K562 (cell line): ENCODE measurements at regions not wholly inside any gene's neighbourhood (a gene's known extent, or its start where the extent isn't known, plus 50 kb on each side); places are given as distances from the start of the nearest gene placed in this dataset.

ENCODE experiments used
- ATAC-seq: fragments of 200-7000 bp; cut with Tn5 transposase; 3 replicates; pipeline ENCODE4 v1.9.1; 2020; ENCODE audit warnings: moderate library complexity
- BruUV-seq: library from RNA; stranded (reverse); fragments of 400-500 nt; replicated peaks from 2 replicates; lab custom pipeline; 2021; lab: Mats Ljungman, UMichigan
- CTCF ChIA-PET: fragments of 300-600 bp; formaldehyde crosslinking; extraction: SDS; loops from one replicate; lab custom pipeline; 2021; ENCODE audit warnings: low intra/inter-chr PET ratio; lab: Yijun Ruan, JAX
- POLR2A ChIA-PET: fragments of 300-600, 350-650 bp; sonication (Branson Sonifier 250); formaldehyde crosslinking; extraction: SDS; loops from one replicate; lab custom pipeline; 2021; ENCODE audit warnings: antibody characterized with exemption, inconsistent platforms; lab: Yijun Ruan, JAX
- DNase-seq, 4 experiments: peaks; one replicate each; pipeline versions ENCODE4 v3.0.0 to v3.0.0-alpha.2; 2011 to 2018; ENCODE audit warnings: low spot score in 3 of 4, mixed read lengths in 3 of 4; ENCODE audit errors: extremely low read depth in 1 of 4
- FAIRE-seq: peaks from 2 replicates; lab custom pipeline; 2011; peaks lifted over from hg19 to GRCh38; lab: Jason Lieb, UNC
- H2AFZ ChIP-seq: 2 replicates; pipeline ENCODE4 v1.6.0; 2011; ENCODE audit warnings: low read depth, low read length, control low read depth, inconsistent platforms
- H3K27ac ChIP-seq: fragments of 200-600 bp; 3 replicates; pipeline ENCODE4 v1.8.0; 2011; ENCODE audit warnings: low read depth, mild to moderate bottlenecking, control low read depth, inconsistent platforms, low read length, moderate library complexity, mixed read lengths; ENCODE audit errors: extremely low read depth
- H3K27me3 ChIP-seq, 2 experiments: fragments of 300-600 bp in 1 of 2; 2 replicates in 1 of 2; 3 replicates in 1 of 2; pipeline versions ENCODE4 v1.6.0 to v1.8.0; 2011; ENCODE audit warnings: inconsistent platforms in 2 of 2, low read length in 2 of 2, mild to moderate bottlenecking in 1 of 2, mixed read lengths in 1 of 2, moderate library complexity in 1 of 2; ENCODE audit not compliant: control insufficient read depth in 2 of 2, insufficient read depth in 2 of 2
- H3K36me3 ChIP-seq: fragments of 300-600 bp; 3 replicates; pipeline ENCODE4 v1.8.0; 2011; ENCODE audit warnings: mild to moderate bottlenecking, low read length, inconsistent platforms; ENCODE audit not compliant: control insufficient read depth, insufficient read depth
- H3K4me1 ChIP-seq, 2 experiments: fragments of 200-600 bp in 1 of 2; replicated peaks in 1 of 2; 2 replicates in 1 of 2; 3 replicates in 1 of 2; pipeline versions ENCODE4 v1.5.1 to v1.8.0; 2011; ENCODE audit warnings: inconsistent platforms in 2 of 2, low read length in 2 of 2, mild to moderate bottlenecking in 1 of 2, mixed read lengths in 1 of 2, moderate library complexity in 1 of 2; ENCODE audit not compliant: control insufficient read depth in 2 of 2, insufficient read depth in 2 of 2
- H3K4me2 ChIP-seq: 2 replicates; pipeline ENCODE4 v1.6.1; 2011; ENCODE audit warnings: low read length, control low read depth, inconsistent platforms, mixed read lengths; ENCODE audit not compliant: insufficient read depth
- H3K4me3 ChIP-seq: fragments of 200-600 bp; sonication (generic), shearing (Covaris generic); 2 replicates; pipeline ENCODE4 v1.5.1; 2016; ENCODE audit warnings: control low read depth, inconsistent platforms
- H3K79me2 ChIP-seq: fragments of 200-600 bp; 3 replicates; pipeline ENCODE4 v1.8.0; 2011; ENCODE audit warnings: low read length, inconsistent platforms; ENCODE audit not compliant: control insufficient read depth, insufficient read depth
- H3K9ac ChIP-seq, 2 experiments: 2 replicates each; pipeline versions ENCODE4 v1.6.0 to v1.6.1; 2011; ENCODE audit warnings: low read depth in 2 of 2, low read length in 2 of 2, control low read depth in 1 of 2, inconsistent platforms in 1 of 2, mild to moderate bottlenecking in 1 of 2, mixed read lengths in 1 of 2; ENCODE audit not compliant: insufficient read depth in 1 of 2
- H3K9me1 ChIP-seq: one replicate; pipeline ENCODE4 v1.6.0; 2011; ENCODE audit warnings: inconsistent platforms, mild to moderate bottlenecking, low read length, moderate library complexity; ENCODE audit not compliant: control insufficient read depth, insufficient read depth
- H3K9me3 ChIP-seq: replicated peaks from 2 replicates; pipeline ENCODE4 v1.5.1; 2011; ENCODE audit warnings: low read depth, low read length, inconsistent platforms; ENCODE audit not compliant: control insufficient read depth, insufficient read depth
- H4K20me1 ChIP-seq: replicated peaks from 2 replicates; pipeline ENCODE4 v1.6.1; 2011; ENCODE audit warnings: low read length, inconsistent platforms, mixed read lengths; ENCODE audit not compliant: control insufficient read depth, insufficient read depth
- BCOR ChIP-seq: fragments of 450-650 bp; IDR thresholded peaks from 2 replicates; pipeline ENCODE4 v1.6.1; 2016
- BRCA1 ChIP-seq, 2 experiments: fragments of 450-650 bp in 1 of 2; sonication (generic) in 1 of 2; formaldehyde crosslinking in 1 of 2; IDR thresholded peaks; 2 replicates each; pipeline versions ENCODE4 v1.5.0 to v1.6.1; 2017 to 2020; ENCODE audit warnings: mild to moderate bottlenecking in 1 of 2, missing genetic modification reagents in 1 of 2
- BRD4 ChIP-seq: fragments of 200-600 bp; sonication (generic); IDR thresholded peaks from 2 replicates; pipeline ENCODE4 v1.6.1; 2017; ENCODE audit warnings: inconsistent platforms
- C11orf30 ChIP-seq: fragments of 450-650 bp; IDR thresholded peaks from 2 replicates; pipeline ENCODE4 v1.6.1; 2016; ENCODE audit warnings: low read depth, mild to moderate bottlenecking
- CCAR2 ChIP-seq: fragments of 200-400 bp; formaldehyde crosslinking; IDR thresholded peaks from 2 replicates; pipeline ENCODE4 v1.6.1; 2017; ENCODE audit warnings: mild to moderate bottlenecking, low read depth, low read length
- CTBP1 ChIP-seq: fragments of 450-650 bp; IDR thresholded peaks from 2 replicates; pipeline ENCODE4 v1.6.1; 2016; ENCODE audit warnings: borderline replicate concordance
- ETV5 ChIP-seq: sonication (generic); formaldehyde crosslinking; IDR thresholded peaks from 2 replicates; pipeline ENCODE4 v1.4.0; 2020; ENCODE audit warnings: low read depth, mild to moderate bottlenecking, missing genetic modification reagents
- FOXK2 ChIP-seq, 2 experiments: fragments of 450-650 bp; IDR thresholded peaks in 1 of 2; conservative IDR thresholded peaks in 1 of 2; 2 replicates each; pipeline ENCODE4 v1.6.1; 2016; ENCODE audit warnings: low read depth in 2 of 2, mild to moderate bottlenecking in 1 of 2
- GTF2B ChIP-seq: IDR thresholded peaks from 2 replicates; pipeline ENCODE4 v1.6.1; 2011; ENCODE audit not compliant: insufficient read length; ENCODE audit errors: extremely low read depth
- HDAC3 ChIP-seq: fragments of 450-650 bp; IDR thresholded peaks from 2 replicates; pipeline ENCODE4 v1.6.1; 2018; ENCODE audit warnings: borderline replicate concordance, mild to moderate bottlenecking, moderate library complexity; ENCODE audit not compliant: partially characterized antibody
- HMG20A ChIP-seq: fragments of 450-650 bp; formaldehyde crosslinking; conservative IDR thresholded peaks from 2 replicates; pipeline ENCODE4 v1.4.0; 2020; ENCODE audit warnings: mild to moderate bottlenecking, mixed read lengths
- MAFF ChIP-seq: IDR thresholded peaks from 2 replicates; pipeline ENCODE4 v1.6.1; 2012; ENCODE audit warnings: low read length, improper control_type of control experiment
- MAFG ChIP-seq: fragments of 450-650 bp; conservative IDR thresholded peaks from 2 replicates; pipeline ENCODE4 v1.6.1; 2016; ENCODE audit warnings: missing genetic modification characterization, missing compliant biosample characterization
- MAFK ChIP-seq: IDR thresholded peaks from 2 replicates; pipeline ENCODE4 v1.6.1; 2011; ENCODE audit warnings: low read length, improper control_type of control experiment
- MCM2 ChIP-seq: fragments of 450-650 bp; IDR thresholded peaks from 2 replicates; pipeline ENCODE4 v1.6.1; 2017; ENCODE audit warnings: low read depth, mild to moderate bottlenecking
- MCM3 ChIP-seq: fragments of 450-650 bp; IDR thresholded peaks from 2 replicates; pipeline ENCODE4 v1.6.1; 2016
- SMARCB1 ChIP-seq: IDR thresholded peaks from 2 replicates; pipeline ENCODE4 v1.6.1; 2011; ENCODE audit warnings: improper control_type of control experiment, low read depth; ENCODE audit not compliant: insufficient read length
- SP1 ChIP-seq: sonication (generic); formaldehyde crosslinking; IDR thresholded peaks from 2 replicates; pipeline ENCODE4 v1.8.1; 2022; ENCODE audit warnings: mild to moderate bottlenecking, missing genetic modification reagents
- SREBF1 ChIP-seq: fragments of 150-350 bp; IDR thresholded peaks from 2 replicates; pipeline ENCODE4 v1.6.1; 2014; ENCODE audit warnings: antibody characterized with exemption, low read depth, low read length, borderline replicate concordance
- TFAP4 ChIP-seq: sonication (generic); formaldehyde crosslinking; IDR thresholded peaks from 2 replicates; pipeline ENCODE4 v1.8.0; 2022; ENCODE audit warnings: missing genetic modification reagents, mild to moderate bottlenecking, moderate library complexity, borderline replicate concordance
- ZKSCAN8 ChIP-seq: fragments of 200-800 bp; sonication (Bioruptor generic); IDR thresholded peaks from 2 replicates; pipeline ENCODE4 v1.6.1; 2016; ENCODE audit warnings: missing genetic modification characterization, missing compliant biosample characterization
- WGBS: fragments of 100-300 bp; shearing (Covaris generic); methylation state at CpG from one replicate; pipeline ENCODE4 v1.1.6; 2016; ENCODE audit warnings: low coverage, mixed read lengths; ENCODE audit not compliant: insufficient coverage; ENCODE audit errors: missing lambda C conversion rate; 5-methylcytosine and 5-hydroxymethylcytosine counted together
- in situ Hi-C: fragments of 300-500 bp; cut with MboI; formaldehyde crosslinking; loops from 4 replicates; pipeline ENCODE4 v1.15.0; 2018; ENCODE audit warnings: inconsistent platforms, mixed read lengths
- intact Hi-C: fragments of 100-400 bp; cut with micrococcal nuclease; formaldehyde crosslinking; loops from 2 replicates; pipeline ENCODE4 v1.14.2; 2022

- no peak overlapping the region for H3K4me2 ChIP-seq
- BruUV-seq, result no TSS peak
- FAIRE-seq, result no peak
These were observed 461.8 kb upstream of the SOX9 start for GRCh38 chr17:71658996-71659395.

GRCh38 chr17:71664861-71665260 is 456.0 kb upstream of the SOX9 start:
- ATAC-seq (no peak), DNase-seq (no peak), FAIRE-seq (no peak)
- Histone ChIP-seq H4K20me1 (no peaks in the 10 kb centered on the region), H2AFZ (no peak overlapping the region), H3K36me3 (no peaks in the 10 kb centered on the region), H3K4me3 (no peak overlapping the region), H3K79me2 (no peaks in the 10 kb centered on the region), H3K27me3 (no peaks in the 10 kb centered on the region), H3K27ac (no peak overlapping the region), H3K9me3 (no peaks in the 10 kb centered on the region), H3K9ac (no peak overlapping the region), H3K4me2 (no peak overlapping the region), H3K4me1 (no peaks in the 10 kb centered on the region), H3K9me1 (no peaks in the 10 kb centered on the region)
- in situ Hi-C loops (no loop called here), intact Hi-C loops (no loop called here)
- BruUV-seq, result no TSS peak
- ChIA-PET POLR2A (no interaction called here), CTCF (no interaction called here)
- no peak for TF ChIP-seq SMARCB1
- peak; percentile 50; the same call in 1 of the 2 replicates for TF ChIP-seq MAFF
- TF ChIP-seq MCM3, result no peak
- TF ChIP-seq ZKSCAN8, result no peak
- no peak for TF ChIP-seq BRD4
- TF ChIP-seq MAFK, result peak; percentile 50
- TF ChIP-seq C11orf30, result peak; percentile 20; the same call in 1 of the 2 replicates
- no peak for TF ChIP-seq SP1 (CRISPR knock-in tag)
- TF ChIP-seq MAFG (tag), result peak; percentile 47; the same call in 1 of the 2 replicates
- no peak for TF ChIP-seq BCOR
- TF ChIP-seq TFAP4 (CRISPR knock-in tag), result no peak
- no peak for TF ChIP-seq HDAC3
- TF ChIP-seq CTBP1, result no peak
- no peak for TF ChIP-seq BRCA1 (IDR thresholded peaks at IDR 0.05)
- TF ChIP-seq BRCA1 (CRISPR knock-in tag; IDR thresholded peaks at IDR 0.05), result no peak
- TF ChIP-seq HMG20A (CRISPR knock-in tag), result no peak

More at GRCh38 chr17:71658996-71659395, 461.8 kb upstream of the SOX9 start:
- H3K27me3 ChIP-seq, result no peaks in the 10 kb centered on the region
- in situ Hi-C loops (no loop called here), intact Hi-C loops (no loop called here)
- no peak overlapping the region for H3K27ac ChIP-seq
- no peak for TF ChIP-seq CCAR2
- no peak for TF ChIP-seq FOXK2 (conservative IDR thresholded peaks at IDR 0.05 in 1 of 2, IDR thresholded peaks at IDR 0.05 in 1 of 2; ENCODE audit: low read depth in 2 of 2)
- TF ChIP-seq MCM2, result no peak
- no peak for TF ChIP-seq SREBF1
- TF ChIP-seq GTF2B, result no peak
- TF ChIP-seq ETV5 (CRISPR knock-in tag), result no peak
- no peaks in the 10 kb centered on the region for H3K79me2 ChIP-seq
- no peaks in the 10 kb centered on the region for H3K36me3 ChIP-seq
- ChIA-PET CTCF (no interaction called here), POLR2A (no interaction called here)
- no peaks in the 10 kb centered on the region for H3K9me1 ChIP-seq
- no peak overlapping the region for H3K4me3 ChIP-seq
- DNase-seq, result no peak
- no peak overlapping the region for H2AFZ ChIP-seq
- 2% methylated on average over 9 of the region's 9 CpGs for WGBS
- no peak for ATAC-seq
- H3K9ac ChIP-seq, result no peak overlapping the region
- H3K9me3 ChIP-seq, result no peaks in the 10 kb centered on the region
- no peaks in the 10 kb centered on the region for H4K20me1 ChIP-seq
- H3K4me1 ChIP-seq, result no peaks in the 10 kb centered on the region
